KBM-7 (cell line): ENCODE measurements at regions not wholly inside any gene's neighbourhood (a gene's known extent, or its start where the extent isn't known, plus 50 kb on each side); places are given as distances from the start of the nearest gene placed in this dataset.
"Not testable (repeated sequence)": the region's sequence is repeated elsewhere in the genome, so short reads cannot be mapped to it uniquely, and the experiment has no call there.

Experiments
- DNase-seq: peaks from one replicate; pipeline ENCODE4 v3.0.0-alpha.2; 2015
- in situ Hi-C: fragments of 300-500 bp; cut with MboI; formaldehyde crosslinking; loops from 2 replicates; pipeline ENCODE4 v1.14.3; 2020; ENCODE audit warnings: low sequenced_read_pairs, low pct_unique_long_range_greater_than_20kb, mixed read lengths

- in situ Hi-C loops: no loop called here
- no peak for DNase-seq
Measured at GRCh38 chr5:145008876-145009530, 826.1 kb downstream of the PRELID2 start.

- in situ Hi-C loops, DNase-seq: not testable (repeated sequence)
Measured at GRCh38 chr5:144994356-144994755, 823.7 kb downstream of the KCTD16 start.

- DNase-seq: no peak
- in situ Hi-C loops: no loop called here
Measured at GRCh38 chr5:144983101-144983500, 812.4 kb downstream of the KCTD16 start.

- no peak for DNase-seq
- in situ Hi-C loops: no loop called here
Measured at GRCh38 chr5:144979516-144980264, 809.0 kb downstream of the KCTD16 start.

- in situ Hi-C loops: no loop called here
- DNase-seq: no peak
Measured at GRCh38 chr5:144972317-144972716, 801.6 kb downstream of the KCTD16 start.

GRCh38 chr5:144971108-144971850, 800.6 kb downstream of the KCTD16 start:
- in situ Hi-C loops: no loop called here
- DNase-seq: no peak

GRCh38 chr5:144960296-144960695, 789.6 kb downstream of the KCTD16 start:
- in situ Hi-C loops: no loop called here

GRCh38 chr5:144958002-144958401, 787.3 kb downstream of the KCTD16 start:
- in situ Hi-C loops: no loop called here
- DNase-seq: no peak

More at GRCh38 chr5:144960296-144960695, 789.6 kb downstream of the KCTD16 start:
- DNase-seq: no peak

GRCh38 chr5:144950996-144951395, 780.3 kb downstream of the KCTD16 start:
- no peak for DNase-seq
- in situ Hi-C loops: no loop called here

- in situ Hi-C loops: no loop called here
- DNase-seq: no peak
Measured at GRCh38 chr5:144947023-144947422, 776.4 kb downstream of the KCTD16 start.

GRCh38 chr5:144945503-144945902, 774.8 kb downstream of the KCTD16 start:
- in situ Hi-C loops: no loop called here
- no peak for DNase-seq

- DNase-seq: no peak
- in situ Hi-C loops: no loop called here
Measured at GRCh38 chr5:144944936-144945335, 774.3 kb downstream of the KCTD16 start.

GRCh38 chr5:144941004-144941403, 770.3 kb downstream of the KCTD16 start:
- in situ Hi-C loops: no loop called here
- DNase-seq: no peak

GRCh38 chr5:144918371-144918770, 747.7 kb downstream of the KCTD16 start:
- in situ Hi-C loops: no loop called here
- DNase-seq: no peak

- in situ Hi-C loops: no loop called here
- no peak for DNase-seq
Measured at GRCh38 chr5:144915452-144915851, 744.8 kb downstream of the KCTD16 start.

GRCh38 chr5:144913661-144914060, 743.0 kb downstream of the KCTD16 start:
- in situ Hi-C loops: no loop called here
- no peak for DNase-seq

GRCh38 chr5:144896473-144896872, 725.8 kb downstream of the KCTD16 start:
- in situ Hi-C loops: no loop called here
- DNase-seq: no peak

- DNase-seq: no peak
- in situ Hi-C loops: no loop called here
Measured at GRCh38 chr5:144886668-144887067, 716.0 kb downstream of the KCTD16 start.

- DNase-seq: no peak
Measured at GRCh38 chr5:144882739-144883283, 712.1 kb downstream of the KCTD16 start.

GRCh38 chr5:144880513-144880912, 709.8 kb downstream of the KCTD16 start:
- DNase-seq: no peak
- in situ Hi-C loops: no loop called here

More at GRCh38 chr5:144882739-144883283, 712.1 kb downstream of the KCTD16 start:
- in situ Hi-C loops: no loop called here
